Parathyroid adenoma (tissue), 2 donors: ENCODE measurements at regions not wholly inside any gene's neighbourhood (a gene's known extent, or its start where the extent isn't known, plus 50 kb on each side); places are given as distances from the start of the nearest gene placed in this dataset.

ENCODE experiments used
- H2AFZ ChIP-seq: fragments of 300-600 bp; sonication (generic); one replicate; pipeline ENCODE4 v1.7.0; 2017; ENCODE audit warnings: antibody characterized with exemption, mild to moderate bottlenecking
- H3K27ac ChIP-seq: fragments of 300-600 bp; sonication (generic); one replicate; pipeline ENCODE4 v1.7.0; 2017
- H3K27me3 ChIP-seq: fragments of 300-600 bp; sonication (generic); one replicate; pipeline ENCODE4 v1.7.0; 2017; ENCODE audit warnings: low read length; ENCODE audit not compliant: control insufficient read depth, insufficient read depth
- H3K36me3 ChIP-seq: fragments of 300-600 bp; sonication (generic); one replicate; pipeline ENCODE4 v1.7.0; 2017; ENCODE audit warnings: low read length; ENCODE audit not compliant: control insufficient read depth, insufficient read depth
- H3K4me1 ChIP-seq: fragments of 300-600 bp; sonication (generic); one replicate; pipeline ENCODE4 v1.7.0; 2017; ENCODE audit warnings: control low read depth
- H3K4me2 ChIP-seq: fragments of 300-600 bp; sonication (generic); one replicate; pipeline ENCODE4 v1.7.0; 2017; ENCODE audit warnings: low read length
- H3K4me3 ChIP-seq: fragments of 300-600 bp; sonication (generic); one replicate; pipeline ENCODE4 v1.7.0; 2017; ENCODE audit warnings: low read depth, low read length
- H3K79me2 ChIP-seq: fragments of 300-600 bp; sonication (generic); one replicate; pipeline ENCODE4 v1.7.0; 2017; ENCODE audit warnings: control low read depth
- H3K9ac ChIP-seq: fragments of 300-600 bp; sonication (generic); one replicate; pipeline ENCODE4 v1.7.0; 2017; ENCODE audit warnings: mild to moderate bottlenecking
- H3K9me3 ChIP-seq: fragments of 300-600 bp; sonication (generic); one replicate; pipeline ENCODE4 v1.7.0; 2017; ENCODE audit warnings: low read length; ENCODE audit not compliant: control insufficient read depth
- CTCF ChIP-seq: fragments of 300-600 bp; sonication (generic); IDR thresholded peaks from one replicate; pipeline ENCODE4 v1.7.0; 2017; ENCODE audit warnings: antibody characterized with exemption, mild to moderate bottlenecking
- donor health status: primary hyperparathyroidism.

- no peaks in the 10 kb centered on the region for H3K79me2 ChIP-seq
- no peak overlapping the region for H3K4me3 ChIP-seq
- no peak overlapping the region for H3K4me2 ChIP-seq
- H3K27ac ChIP-seq: no peak overlapping the region
- no peaks in the 10 kb centered on the region for H3K4me1 ChIP-seq
- H3K36me3 ChIP-seq: no peaks in the 10 kb centered on the region
- H3K27me3 ChIP-seq: no peaks in the 10 kb centered on the region
- H2AFZ ChIP-seq: no peak overlapping the region
- TF ChIP-seq CTCF: no peak
- H3K9me3 ChIP-seq: no peaks in the 10 kb centered on the region
- H3K9ac ChIP-seq: no peak overlapping the region
Measured at GRCh38 chr2:165010556-165010955, 55.2 kb upstream of the SLC38A11 start.

- H3K9ac ChIP-seq: no peak overlapping the region
- no peak overlapping the region for H2AFZ ChIP-seq
- no peaks in the 10 kb centered on the region for H3K9me3 ChIP-seq
- no peaks in the 10 kb centered on the region for H3K4me1 ChIP-seq
- no peak overlapping the region for H3K4me3 ChIP-seq
- no peaks in the 10 kb centered on the region for H3K36me3 ChIP-seq
- H3K79me2 ChIP-seq: no peaks in the 10 kb centered on the region
- H3K27ac ChIP-seq: no peak overlapping the region
- no peak overlapping the region for H3K4me2 ChIP-seq
- H3K27me3 ChIP-seq: no peaks in the 10 kb centered on the region
- TF ChIP-seq CTCF: no peak
Measured at GRCh38 chr2:165009466-165009865, 54.1 kb upstream of the SLC38A11 start.

GRCh38 chr2:165008730-165009315 is 53.5 kb upstream of the SLC38A11 start:
- no peak overlapping the region for H2AFZ ChIP-seq
- no peaks in the 10 kb centered on the region for H3K36me3 ChIP-seq
- H3K79me2 ChIP-seq: no peaks in the 10 kb centered on the region
- TF ChIP-seq CTCF: no peak
- no peak overlapping the region for H3K4me2 ChIP-seq
- H3K4me1 ChIP-seq: no peaks in the 10 kb centered on the region
- H3K9ac ChIP-seq: no peak overlapping the region
- H3K27ac ChIP-seq: no peak overlapping the region
- H3K9me3 ChIP-seq: no peaks in the 10 kb centered on the region
- no peak overlapping the region for H3K4me3 ChIP-seq
- no peaks in the 10 kb centered on the region for H3K27me3 ChIP-seq

GRCh38 chr2:165007161-165007744 is 51.9 kb upstream of the SLC38A11 start:
- Histone ChIP-seq H3K27ac (no peak overlapping the region), H3K4me3 (no peak overlapping the region), H3K4me1 (no peaks in the 10 kb centered on the region), H3K27me3 (no peaks in the 10 kb centered on the region), H2AFZ (no peak overlapping the region), H3K4me2 (no peak overlapping the region), H3K9ac (no peak overlapping the region), H3K9me3 (no peaks in the 10 kb centered on the region), H3K36me3 (no peaks in the 10 kb centered on the region), H3K79me2 (no peaks in the 10 kb centered on the region)
- TF ChIP-seq CTCF: no peak
